Occipital lobe (tissue), 1 donor: ENCODE measurements at regions not wholly inside any gene's neighbourhood (a gene's known extent, or its start where the extent isn't known, plus 50 kb on each side); places are given as distances from the start of the nearest gene placed in this dataset.

Experiments
- DNase-seq: peaks from one replicate; lab custom pipeline; 2025; lab: John Stamatoyannopoulos, UW

GRCh38 chr14:98140862-98141530 is 1131.0 kb downstream of the BCL11B start:
- no peak for DNase-seq

DNA sequence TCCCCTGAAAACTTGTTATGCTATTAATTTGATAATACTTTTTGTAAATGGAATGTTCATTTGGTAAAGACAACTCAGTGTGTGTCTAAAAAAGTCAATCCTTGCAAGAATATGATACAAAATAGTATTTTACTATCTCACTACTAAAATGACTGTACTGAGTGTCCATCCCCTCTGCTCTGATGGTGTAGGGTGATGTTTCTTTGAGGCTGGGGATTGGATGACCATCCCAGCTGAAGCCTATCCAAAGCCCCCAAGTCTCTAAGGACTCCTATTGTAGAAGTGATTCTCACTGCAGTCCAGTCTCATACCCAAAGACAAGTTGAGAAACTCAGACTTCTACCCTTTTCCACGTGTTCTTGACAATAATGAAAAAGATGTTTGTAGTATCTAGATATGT is 1128.4 kb downstream of the BCL11B start:
- no peak for DNase-seq

DNA sequence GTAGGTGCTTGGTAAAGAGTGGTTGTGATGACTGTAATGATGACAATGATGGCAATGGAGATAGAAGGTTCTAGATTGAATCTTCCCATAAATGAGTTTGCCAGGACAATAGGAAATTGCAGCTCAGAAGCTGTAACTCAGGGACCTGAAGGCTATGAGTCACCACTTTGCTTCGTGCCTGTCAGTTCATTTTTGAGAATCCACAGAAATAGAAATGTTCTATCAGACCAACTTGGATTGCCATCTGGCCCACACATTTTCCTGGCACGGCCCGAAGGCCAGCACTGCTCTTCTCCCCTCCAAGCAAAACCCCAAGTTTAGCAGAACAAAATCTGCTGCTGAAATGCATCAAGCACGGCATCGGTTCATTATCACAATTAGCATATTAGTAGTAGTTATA is 1127.0 kb downstream of the BCL11B start:
- no peak for DNase-seq

GRCh38 chr14:98146416-98146815 is 1125.6 kb downstream of the BCL11B start:
- DNase-seq: no peak

DNA sequence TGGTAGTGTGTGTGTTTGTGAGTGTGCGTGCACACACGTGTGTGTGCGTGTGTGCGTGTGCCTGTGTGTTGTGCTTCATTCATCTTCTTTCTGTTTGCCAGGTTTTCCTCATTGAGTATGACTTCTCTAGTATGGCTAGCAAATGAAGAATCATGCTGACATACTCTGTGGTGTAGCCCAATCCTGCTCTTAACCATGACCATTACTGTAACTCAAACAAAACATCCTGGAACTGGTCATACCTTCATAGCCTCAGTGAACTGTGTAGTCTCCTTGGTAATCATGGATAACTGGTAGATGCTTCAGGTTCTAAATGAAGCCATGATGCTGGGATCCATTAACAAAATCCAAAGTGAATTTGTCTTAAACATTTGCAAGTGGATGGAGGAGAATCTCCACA is 1117.7 kb downstream of the BCL11B start:
- no peak for DNase-seq

DNA sequence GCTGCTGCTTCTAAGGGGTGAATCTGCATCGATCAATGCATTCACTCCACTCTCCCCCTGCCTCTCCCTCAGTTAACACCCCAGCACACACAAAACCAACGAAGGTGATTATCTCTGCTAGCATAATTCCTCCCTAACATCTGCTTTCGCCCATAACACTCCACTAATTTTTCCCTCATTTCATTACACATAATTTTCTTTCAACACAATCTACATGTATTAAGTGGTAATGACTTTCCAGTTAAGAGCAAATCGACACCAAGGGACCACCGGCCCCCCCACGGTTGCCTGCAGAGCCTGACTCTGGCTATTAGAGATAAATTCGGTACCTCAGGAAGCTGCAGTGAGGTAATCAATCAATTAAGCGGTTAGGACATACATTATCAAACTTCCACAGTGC is 1115.6 kb downstream of the BCL11B start:
- DNase-seq: no peak

- DNase-seq: no peak
Observed at GRCh38 chr14:98160901-98161300, 1111.1 kb downstream of the BCL11B start.

GRCh38 chr14:98161356-98161755 is 1110.6 kb downstream of the BCL11B start:
- DNase-seq: no peak

DNA sequence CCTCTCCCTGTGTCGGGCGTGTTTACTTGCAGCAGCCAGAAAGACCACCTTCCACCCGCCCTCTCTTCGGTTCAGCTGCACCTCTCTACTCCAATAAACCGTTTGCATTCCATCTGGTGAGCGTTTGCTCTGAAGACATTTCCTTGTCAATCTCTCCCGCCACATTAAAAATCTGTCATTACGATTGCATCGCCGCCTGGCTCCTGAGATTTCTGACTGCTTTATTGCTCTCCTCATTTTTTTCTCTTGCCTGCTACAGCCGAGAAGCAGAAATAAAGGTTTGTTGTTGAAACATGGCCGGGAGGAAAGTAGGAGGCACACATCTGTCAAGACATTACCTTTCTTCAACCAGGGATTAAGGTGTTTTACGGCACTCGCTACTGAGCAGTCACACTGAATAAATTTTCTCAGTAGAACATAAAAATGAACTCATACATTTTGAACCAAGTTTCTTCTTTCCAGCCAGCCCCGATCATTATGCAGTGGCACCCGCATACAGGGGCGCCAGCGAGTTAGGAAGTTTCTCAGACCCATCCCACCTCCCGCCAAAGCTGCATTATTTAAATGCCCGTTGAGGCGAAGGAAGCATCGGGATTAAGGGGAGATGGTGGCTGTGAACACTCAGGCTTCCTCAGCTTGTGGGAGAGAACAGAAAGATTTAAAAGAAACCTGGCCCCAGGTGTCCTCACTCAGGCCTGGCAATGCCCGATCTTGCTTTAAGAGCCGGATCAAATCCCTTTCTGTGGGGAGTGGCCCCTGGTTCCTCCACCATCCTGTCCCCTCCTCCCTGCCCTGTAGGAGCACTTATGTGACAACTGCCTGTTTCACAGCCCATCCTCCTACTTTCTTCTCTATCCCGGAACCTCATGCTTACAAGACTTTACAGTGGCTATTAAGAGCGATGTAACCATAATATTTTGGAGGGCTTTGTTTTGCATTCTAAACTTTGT is 1108.9 kb downstream of the BCL11B start:
- no peak for DNase-seq

GRCh38 chr14:98163873-98164272 is 1108.1 kb downstream of the BCL11B start:
- DNase-seq: no peak

- no peak for DNase-seq
Observed at GRCh38 chr14:98165976-98166375, 1106.0 kb downstream of the BCL11B start.

- DNase-seq: no peak
Observed at GRCh38 chr14:98167275-98167674, 1104.7 kb downstream of the BCL11B start.

- DNase-seq: no peak
Observed at GRCh38 chr14:98167705-98168104, 1104.3 kb downstream of the BCL11B start.

GRCh38 chr14:98168211-98168985 is 1103.6 kb downstream of the BCL11B start:
- no peak for DNase-seq

DNA sequence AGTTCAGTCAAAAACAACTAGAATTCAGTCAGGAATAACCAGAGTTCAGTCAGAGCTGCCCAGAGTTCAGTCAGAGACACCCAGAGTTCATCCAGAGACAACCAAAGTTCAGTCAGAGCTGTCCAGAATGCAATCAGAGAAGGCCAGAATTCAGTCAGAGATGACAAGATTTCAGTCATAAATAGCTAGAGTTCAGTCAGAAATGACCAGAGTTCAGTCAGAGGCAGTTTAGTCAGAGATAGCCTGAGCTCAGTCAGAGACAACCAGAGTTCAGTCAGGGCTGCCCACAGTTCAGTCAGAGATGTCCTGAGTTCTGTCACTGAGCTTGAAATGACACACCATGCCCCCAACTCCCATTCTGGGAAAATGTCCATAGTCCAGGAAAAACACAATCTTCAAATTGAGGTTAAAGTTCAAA is 1102.8 kb downstream of the BCL11B start:
- DNase-seq: no peak

DNA sequence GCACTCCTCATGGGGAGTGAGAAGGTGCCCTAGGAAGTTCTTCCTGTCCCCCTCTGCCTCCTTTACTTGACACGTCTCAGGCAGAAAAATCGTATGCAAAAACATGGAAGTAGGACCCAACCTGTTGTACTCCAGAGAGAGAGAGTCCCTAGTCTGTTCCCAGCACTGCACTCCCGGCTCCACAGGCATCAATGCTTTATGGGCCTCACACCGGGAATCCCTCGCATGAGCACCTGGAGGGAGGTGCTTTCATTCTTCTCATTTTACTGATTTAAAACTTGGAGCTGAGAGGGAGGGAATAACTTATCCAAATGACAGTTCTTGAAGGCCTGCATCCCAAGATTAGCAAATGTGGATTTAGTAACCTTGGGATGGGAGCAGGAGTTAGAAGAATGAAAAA is 1101.4 kb downstream of the BCL11B start:
- DNase-seq: no peak

- DNase-seq: no peak
Observed at GRCh38 chr14:98171654-98172053, 1100.3 kb downstream of the BCL11B start.

- no peak for DNase-seq
Observed at GRCh38 chr14:98172243-98172778, 1099.7 kb downstream of the BCL11B start.

DNA sequence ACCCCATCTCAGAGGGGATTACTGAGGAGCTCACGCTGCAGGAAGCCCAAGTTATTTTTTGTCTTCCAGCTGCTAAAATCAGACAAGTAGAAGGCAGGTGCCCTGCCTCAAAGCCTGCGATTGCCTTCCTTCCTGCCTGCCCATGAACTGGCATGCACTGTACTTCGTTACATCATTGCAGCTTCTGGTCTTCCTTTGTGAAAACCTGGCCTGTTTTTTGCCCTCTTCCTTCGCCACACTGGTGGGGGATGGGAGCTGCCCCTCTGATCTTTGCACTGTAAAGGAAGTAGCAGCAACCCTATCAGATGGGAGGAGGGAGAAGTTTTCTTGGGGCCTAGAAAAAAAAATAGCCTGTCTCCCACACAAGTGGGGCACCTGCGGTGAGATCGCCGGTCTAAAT is 1098.7 kb downstream of the BCL11B start:
- no peak for DNase-seq

- no peak for DNase-seq
Observed at GRCh38 chr14:98174041-98174440, 1098.0 kb downstream of the BCL11B start.

- DNase-seq: no peak
Observed at GRCh38 chr14:98175436-98175835, 1096.6 kb downstream of the BCL11B start.

- DNase-seq: no peak
Observed at GRCh38 chr14:98175881-98176280, 1096.1 kb downstream of the BCL11B start.
